CD4-positive, alpha-beta T cell treated with Interferon alpha-2 for 1 hour (primary cell): ENCODE measurements at regions not wholly inside any gene's neighbourhood (a gene's known extent, or its start where the extent isn't known, plus 50 kb on each side); places are given as distances from the start of the nearest gene placed in this dataset.
"Not testable (repeated sequence)": the region's sequence is repeated elsewhere in the genome, so short reads cannot be mapped to it uniquely, and the experiment has no call there.

ENCODE experiments used
- DNase-seq, 2 donors: peaks; one replicate each; pipeline ENCODE4 v3.0.0-alpha.2; 2020 to 2022

DNA sequence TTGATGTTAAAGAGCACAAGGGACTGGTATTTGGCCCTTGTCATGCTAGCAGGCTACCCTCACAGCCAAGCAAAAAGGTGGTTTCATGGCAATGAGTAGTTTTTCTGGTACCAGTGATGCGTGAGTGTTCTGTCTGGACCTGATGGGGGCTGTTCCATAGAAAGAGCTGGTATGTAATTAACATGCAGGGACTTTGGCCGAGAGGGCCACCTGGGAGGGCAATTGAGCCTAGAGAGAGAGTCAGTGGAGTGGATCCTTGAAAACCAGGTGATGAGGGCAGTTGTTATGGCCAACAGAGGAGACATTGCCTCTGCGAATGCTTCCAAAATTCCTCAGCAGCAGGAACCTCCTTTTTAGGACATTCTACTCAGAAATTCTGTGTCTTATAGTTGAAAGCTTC, 383.3 kb downstream of the PSAT1 start:
- no peak for DNase-seq

- DNase-seq: no peak
These were observed 385.3 kb downstream of the PSAT1 start for GRCh38 chr9:78682216-78682615.

GRCh38 chr9:78685471-78685870, 388.5 kb downstream of the PSAT1 start:
- no peak for DNase-seq

DNA sequence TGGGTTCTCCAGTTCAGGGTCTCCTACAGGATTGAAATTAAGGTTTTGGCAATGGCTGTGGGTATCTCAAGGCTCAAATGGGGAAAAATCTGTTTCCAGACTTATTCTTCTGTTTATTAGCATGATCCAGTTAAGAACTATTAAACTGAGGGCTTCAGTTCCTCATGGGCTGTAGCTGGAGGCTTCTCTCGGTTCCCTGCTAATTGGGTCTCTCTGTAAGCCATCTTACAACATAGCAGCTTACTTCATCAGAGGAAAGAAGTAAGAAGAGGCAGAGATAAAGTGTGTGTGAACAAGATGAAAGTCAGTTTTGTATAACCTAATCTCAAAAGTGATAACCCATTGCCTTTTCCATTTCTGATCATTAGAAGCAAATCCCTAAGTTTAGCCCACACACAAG, 391.9 kb downstream of the PSAT1 start:
- no peak for DNase-seq

DNA sequence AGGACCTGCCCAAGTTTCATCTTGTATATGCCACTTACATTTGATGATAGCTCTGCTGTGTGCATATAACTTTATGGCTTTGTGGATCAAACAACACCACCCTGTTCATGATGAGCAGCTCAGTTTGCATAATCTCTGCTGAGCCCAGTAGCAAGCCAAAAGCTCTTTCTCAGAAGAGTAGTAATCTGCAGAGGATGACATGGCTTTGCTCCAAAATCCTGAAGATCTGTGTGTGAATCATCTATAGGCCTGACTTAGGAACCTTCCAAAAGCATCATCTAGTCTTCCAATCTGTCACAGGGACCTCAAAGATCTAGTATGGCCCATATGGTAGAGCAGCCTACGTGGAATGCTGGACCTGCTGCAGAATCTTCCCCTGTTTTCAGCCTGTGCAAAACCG, 394.6 kb downstream of the PSAT1 start:
- DNase-seq: no peak

- no peak for DNase-seq
These were observed 395.9 kb downstream of the PSAT1 start for GRCh38 chr9:78692871-78693270.

DNA sequence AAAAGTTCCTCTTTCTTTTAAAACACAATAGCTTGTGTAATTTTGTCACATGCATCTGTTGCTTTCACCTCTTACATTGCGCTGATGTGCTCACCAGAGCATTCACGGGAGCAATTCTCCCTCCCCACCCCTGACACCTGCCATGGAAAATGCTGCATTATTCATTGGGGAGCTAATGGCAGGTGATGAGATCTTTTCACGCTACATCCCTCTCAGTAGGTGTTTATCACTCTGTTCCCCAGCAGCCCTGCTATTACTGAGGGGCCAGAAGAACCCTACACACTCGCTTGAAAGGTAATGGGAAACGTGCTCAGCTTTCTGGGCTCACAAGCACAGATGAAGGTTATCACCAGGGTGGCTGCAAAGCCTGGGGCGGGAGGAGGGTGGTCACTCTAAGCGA, 398.0 kb downstream of the PSAT1 start:
- no peak for DNase-seq

DNA sequence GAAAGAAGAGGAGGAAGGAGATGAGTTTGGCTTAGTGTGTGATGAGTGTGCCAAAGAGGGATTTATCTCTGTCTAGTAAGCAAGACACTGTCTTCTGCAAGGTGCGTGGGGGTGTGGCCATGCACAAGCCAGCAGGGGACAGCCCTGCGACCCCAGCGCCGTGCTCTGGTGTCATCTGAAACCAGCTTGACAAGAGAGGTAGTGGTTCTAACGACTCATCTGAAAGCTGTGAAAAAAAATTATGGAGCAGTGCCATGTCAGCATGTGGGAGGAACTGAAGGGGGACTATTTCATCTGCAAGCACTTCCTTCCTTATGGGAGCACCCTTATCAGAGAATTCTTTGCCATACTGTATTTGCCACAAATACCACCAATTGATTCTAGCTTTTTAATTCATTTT, 398.6 kb downstream of the PSAT1 start:
- DNase-seq: no peak

- DNase-seq: no peak
These were observed 400.7 kb downstream of the PSAT1 start for GRCh38 chr9:78697618-78698017.

DNA sequence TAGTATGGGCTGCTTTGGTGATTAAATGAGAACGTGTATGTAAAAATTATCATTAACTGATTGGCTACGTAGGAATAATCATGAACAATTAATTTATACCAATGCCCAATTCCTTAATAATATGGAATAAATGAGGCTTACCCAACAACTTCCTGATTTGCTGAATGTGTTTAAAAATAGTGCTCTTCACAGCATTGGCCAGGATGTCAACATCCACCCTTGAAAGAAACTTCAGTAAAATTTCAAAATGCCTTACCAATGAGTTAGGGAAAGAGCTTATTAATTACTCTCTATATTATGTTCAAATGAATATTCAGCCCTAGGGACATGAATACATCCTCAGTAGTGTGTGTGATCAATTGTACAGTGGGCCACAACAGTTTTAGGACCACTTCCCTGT, 401.4 kb downstream of the PSAT1 start:
- no peak for DNase-seq

DNA sequence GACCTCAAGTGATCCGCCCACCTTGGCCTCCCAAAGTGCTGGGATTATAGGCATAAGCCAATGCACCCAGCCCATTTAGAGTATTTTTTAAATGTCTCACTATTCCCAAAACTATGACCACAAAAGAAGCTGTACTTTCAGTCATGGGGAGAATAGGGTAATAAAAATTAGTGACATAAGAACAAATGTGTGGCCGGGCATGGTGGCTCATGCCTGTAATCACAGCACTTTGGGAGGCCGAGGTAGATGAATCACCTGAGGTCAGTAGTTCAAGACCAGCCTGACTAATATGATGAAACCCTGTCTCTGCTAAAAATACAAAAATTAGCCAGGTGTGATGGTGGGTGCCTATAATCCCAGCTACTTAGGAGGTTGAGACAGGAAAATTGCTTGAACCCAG, 402.3 kb downstream of the PSAT1 start:
- DNase-seq: not testable (repeated sequence)

- DNase-seq: not testable (repeated sequence)
These were observed 407.2 kb downstream of the PSAT1 start for GRCh38 chr9:78704153-78704552.

GRCh38 chr9:78707080-78707479, 410.2 kb downstream of the PSAT1 start:
- no peak for DNase-seq

DNA sequence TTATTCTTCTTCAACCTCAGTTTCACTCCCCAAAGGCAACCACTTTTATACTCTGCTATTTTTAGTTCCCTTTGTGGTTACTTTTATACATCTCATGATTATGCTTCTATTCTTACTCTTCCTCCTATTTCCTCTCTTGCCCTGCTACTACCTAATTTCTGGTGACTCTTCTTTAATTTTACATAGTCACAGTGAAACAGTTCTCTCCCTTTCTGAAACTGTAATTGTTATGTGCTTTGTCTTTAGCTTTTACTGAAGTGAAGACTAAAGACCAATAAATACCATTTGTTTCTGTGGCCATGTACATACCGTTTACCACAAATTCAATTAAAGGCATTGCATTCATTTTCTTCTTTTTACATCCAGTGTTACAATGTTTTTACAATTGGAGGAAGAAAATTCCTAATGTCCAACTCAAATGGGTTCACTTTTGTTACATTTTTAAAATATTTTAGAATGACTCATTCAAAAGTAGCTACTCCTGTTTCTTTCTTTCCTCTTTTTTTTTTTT, 410.6 kb downstream of the PSAT1 start:
- DNase-seq: no peak

GRCh38 chr9:78712903-78713613, 416.1 kb downstream of the PSAT1 start:
- DNase-seq: no peak

- no peak for DNase-seq
These were observed 416.9 kb downstream of the PSAT1 start for GRCh38 chr9:78713614-78714405.

GRCh38 chr9:78714576-78714975, 417.7 kb downstream of the PSAT1 start:
- no peak for DNase-seq

GRCh38 chr9:78719029-78719428, 422.1 kb downstream of the PSAT1 start:
- not testable (repeated sequence) for DNase-seq

GRCh38 chr9:78724896-78725295, 428.0 kb downstream of the PSAT1 start:
- DNase-seq: no peak

DNA sequence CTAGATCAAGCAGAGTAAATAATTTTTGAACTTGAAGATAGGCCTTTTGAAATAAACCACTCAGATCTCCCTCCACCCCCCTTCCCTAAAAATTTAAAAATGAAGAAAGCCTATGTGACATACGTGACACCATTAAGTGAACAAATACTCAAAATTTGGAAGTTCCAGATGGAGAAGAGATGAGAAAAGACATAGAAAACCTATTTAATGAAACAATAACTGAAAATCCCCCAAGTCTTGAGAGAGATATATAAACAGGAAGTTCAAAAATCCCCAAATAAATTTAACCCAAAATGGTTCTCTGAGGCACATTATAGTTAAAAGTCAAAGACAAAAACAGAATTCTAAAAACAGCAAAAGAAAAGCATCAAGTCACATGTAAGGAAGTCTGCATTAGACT, 428.6 kb downstream of the PSAT1 start:
- no peak for DNase-seq

DNA sequence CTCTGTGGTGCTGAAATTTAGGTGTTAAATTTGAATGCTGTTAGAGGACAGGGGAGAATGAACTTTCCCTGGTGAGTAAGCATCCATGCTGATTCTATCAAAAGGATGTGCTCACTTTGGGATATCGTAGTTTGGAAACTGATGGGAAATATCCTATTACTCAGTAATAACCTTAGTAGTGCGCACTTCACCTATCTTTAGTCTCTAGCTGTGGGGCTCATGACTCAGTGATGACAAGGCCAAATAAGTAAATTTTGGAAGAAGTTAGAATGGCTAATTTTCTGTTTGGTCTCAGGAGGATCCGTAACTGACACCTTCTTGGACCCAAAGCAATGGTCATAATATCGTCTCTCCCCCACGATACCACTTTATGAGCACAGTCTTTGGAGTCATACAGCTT, 448.4 kb downstream of the PSAT1 start:
- DNase-seq: no peak

DNA sequence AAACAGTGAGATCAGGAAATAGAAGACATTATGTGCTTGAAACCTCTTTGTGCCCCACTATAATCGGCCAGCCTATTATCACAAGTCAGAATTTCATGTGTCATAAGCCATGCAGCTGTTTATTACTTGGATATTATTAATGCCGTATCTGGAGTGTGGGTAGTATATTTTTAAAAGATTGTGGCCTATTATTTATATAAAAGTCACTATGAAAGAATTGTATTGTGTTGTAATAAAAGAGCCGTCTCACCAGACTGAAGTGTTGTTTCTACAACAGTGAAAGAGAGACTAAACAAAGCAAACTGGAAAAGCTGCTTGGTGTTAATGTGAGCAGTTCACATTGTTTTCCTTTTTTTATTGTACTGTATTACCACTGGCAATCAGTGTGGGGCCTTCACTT, 449.1 kb downstream of the PSAT1 start:
- DNase-seq: no peak

DNA sequence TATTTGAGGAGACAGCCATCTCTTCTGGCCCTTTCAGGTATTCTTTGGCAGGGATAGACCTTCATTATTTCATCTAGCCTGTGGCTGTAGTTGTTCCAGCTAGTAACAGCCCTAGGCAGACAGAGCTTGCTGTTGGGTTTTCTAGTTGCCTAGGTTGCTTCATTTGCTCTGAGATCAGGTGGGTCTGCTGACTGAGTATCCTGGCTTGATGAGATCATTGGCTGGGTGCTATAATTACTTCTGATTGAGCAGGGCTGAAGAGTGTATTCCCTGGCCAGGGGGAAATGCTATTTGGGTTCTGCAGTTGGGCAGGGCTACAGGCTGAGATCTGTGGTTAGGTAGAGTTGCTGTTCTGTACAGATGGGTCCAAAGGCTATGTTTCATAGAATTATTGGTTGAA, 456.1 kb downstream of the PSAT1 start:
- DNase-seq: no peak

DNA sequence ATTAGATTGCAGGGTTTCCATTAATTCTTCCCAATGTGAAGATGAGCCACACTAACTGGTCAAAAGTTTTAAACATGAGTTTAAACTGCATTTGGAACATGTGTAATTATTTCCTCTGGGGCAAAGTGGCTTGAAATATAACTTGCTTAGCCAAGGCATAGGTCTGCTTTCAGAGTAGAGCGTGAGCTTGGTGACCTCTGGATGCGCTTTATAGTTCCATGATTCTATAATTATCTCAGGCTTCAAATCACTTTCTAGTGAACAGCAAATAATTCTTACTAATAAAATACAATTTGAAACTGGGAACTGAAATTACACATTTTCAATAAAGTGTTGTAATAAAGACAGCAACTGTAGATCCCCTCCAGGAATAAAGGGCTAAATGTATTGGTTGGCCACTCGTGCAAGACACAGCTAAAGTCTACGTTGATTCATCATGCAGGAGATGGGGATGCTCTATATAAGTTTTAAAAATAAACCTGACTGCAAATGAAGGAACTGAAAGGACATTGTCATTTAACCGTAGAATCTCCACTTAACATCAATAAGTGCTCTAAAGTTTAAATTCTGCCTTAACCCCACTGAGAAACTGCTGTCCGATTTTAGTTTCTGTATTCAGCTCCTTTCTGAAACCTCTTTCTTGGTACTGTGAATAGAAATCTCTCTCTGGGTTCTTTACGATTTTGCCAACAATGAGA, 460.0 kb downstream of the PSAT1 start:
- no peak for DNase-seq
